Keratinocyte (primary cell): ENCODE measurements at regions not wholly inside any gene's neighbourhood (a gene's known extent, or its start where the extent isn't known, plus 50 kb on each side); places are given as distances from the start of the nearest gene placed in this dataset.
"Not testable (repeated sequence)": the region's sequence is repeated elsewhere in the genome, so short reads cannot be mapped to it uniquely, and the experiment has no call there.

ENCODE experiments used
- CTCF ChIP-seq, 3 experiments: IDR thresholded peaks in 1 of 3; conservative IDR thresholded peaks in 1 of 3; optimal IDR thresholded peaks in 1 of 3; 2 replicates in 2 of 3; 3 replicates in 1 of 3; pipeline versions ENCODE3 to v1.5.1; 2011; ENCODE audit warnings: low read length in 3 of 3, mild to moderate bottlenecking in 3 of 3, moderate library complexity in 2 of 3, control low read depth in 1 of 3, inconsistent platforms in 1 of 3; ENCODE audit not compliant: insufficient read depth in 2 of 3; ENCODE audit errors: extremely low read depth in 1 of 3
- EZH2 ChIP-seq: IDR thresholded peaks from one replicate; pipeline ENCODE4 v1.6.1; 2012; ENCODE audit warnings: inconsistent platforms, mild to moderate bottlenecking, low read length, moderate library complexity

- TF ChIP-seq CTCF (optimal IDR thresholded peaks at IDR 0.05 in 1 of 3, IDR thresholded peaks at IDR 0.05 in 1 of 3, conservative IDR thresholded peaks at IDR 0.05 in 1 of 3; ENCODE audit: extremely low read depth in 1 of 3, insufficient read depth in 2 of 3, low read length in 3 of 3); EZH2: not testable (repeated sequence)
Measured at GRCh38 chr14:35214402-35214801, 77.8 kb upstream of the PSMA6 start.
